ENCODE measurements at regions not wholly inside any gene's neighbourhood (a gene's known extent, or its start where the extent isn't known, plus 50 kb on each side); places are given as distances from the start of the nearest gene placed in this dataset.

DNA sequence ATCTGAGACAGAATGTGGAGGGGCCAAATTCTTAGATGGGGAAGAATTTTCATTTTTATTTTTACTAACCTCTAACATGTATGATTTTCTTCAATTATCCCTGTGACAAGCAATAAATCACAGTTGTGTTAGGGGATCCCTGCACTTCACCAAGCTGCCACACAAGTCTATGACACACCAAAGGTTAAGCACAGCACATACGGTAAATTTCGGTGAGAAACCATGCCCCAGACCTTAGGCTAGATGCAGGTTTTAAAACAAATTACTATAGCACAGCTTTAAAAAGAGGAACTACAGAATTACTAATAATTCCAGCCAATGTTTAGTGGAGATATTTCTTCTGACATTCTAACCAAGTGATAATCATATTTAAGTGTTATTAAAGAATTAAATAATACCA is 175.7 kb upstream of the RORB start:
- no peak for TF ChIP-seq POLR2A (IDR thresholded peaks at IDR 0.05)
- TF ChIP-seq, protein P1, sequence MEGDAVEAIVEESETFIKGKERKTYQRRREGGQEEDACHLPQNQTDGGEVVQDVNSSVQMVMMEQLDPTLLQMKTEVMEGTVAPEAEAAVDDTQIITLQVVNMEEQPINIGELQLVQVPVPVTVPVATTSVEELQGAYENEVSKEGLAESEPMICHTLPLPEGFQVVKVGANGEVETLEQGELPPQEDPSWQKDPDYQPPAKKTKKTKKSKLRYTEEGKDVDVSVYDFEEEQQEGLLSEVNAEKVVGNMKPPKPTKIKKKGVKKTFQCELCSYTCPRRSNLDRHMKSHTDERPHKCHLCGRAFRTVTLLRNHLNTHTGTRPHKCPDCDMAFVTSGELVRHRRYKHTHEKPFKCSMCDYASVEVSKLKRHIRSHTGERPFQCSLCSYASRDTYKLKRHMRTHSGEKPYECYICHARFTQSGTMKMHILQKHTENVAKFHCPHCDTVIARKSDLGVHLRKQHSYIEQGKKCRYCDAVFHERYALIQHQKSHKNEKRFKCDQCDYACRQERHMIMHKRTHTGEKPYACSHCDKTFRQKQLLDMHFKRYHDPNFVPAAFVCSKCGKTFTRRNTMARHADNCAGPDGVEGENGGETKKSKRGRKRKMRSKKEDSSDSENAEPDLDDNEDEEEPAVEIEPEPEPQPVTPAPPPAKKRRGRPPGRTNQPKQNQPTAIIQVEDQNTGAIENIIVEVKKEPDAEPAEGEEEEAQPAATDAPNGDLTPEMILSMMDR (IDR thresholded peaks at IDR 0.05 in 4 of 5, conservative IDR thresholded peaks at IDR 0.05 in 1 of 5): no peak

Measured in gastrocnemius medialis (tissue), 4 donors.